H1 (cell line): ENCODE measurements at regions not wholly inside any gene's neighbourhood (a gene's known extent, or its start where the extent isn't known, plus 50 kb on each side); places are given as distances from the start of the nearest gene placed in this dataset.

Experiments
- CTCF ChIA-PET: fragments of 300-600 bp; sonication (Branson Sonifier 250); formaldehyde crosslinking; loops from one replicate; lab custom pipeline; 2021; ENCODE audit not compliant: partially characterized antibody; lab: Charles Lee
- POLR2A ChIA-PET: fragments of 300-600 bp; sonication (Branson Sonifier 250); formaldehyde crosslinking; loops from one replicate; lab custom pipeline; 2021; ENCODE audit warnings: inconsistent platforms; ENCODE audit not compliant: partially characterized antibody; lab: Charles Lee
- DNase-seq, 2 experiments: peaks; one replicate each; pipeline versions ENCODE4 v3.0.0 to v3.0.0-alpha.2; 2010 to 2022; ENCODE audit warnings: low spot score in 2 of 2, low read depth in 1 of 2, mixed read lengths in 1 of 2
- FAIRE-seq: peaks from 2 replicates; lab custom pipeline; 2011; peaks lifted over from hg19 to GRCh38; lab: Jason Lieb, UNC
- H2AFZ ChIP-seq: 2 replicates; pipeline ENCODE4 v1.8.1; 2012; ENCODE audit warnings: low read length, inconsistent platforms
- H2AK5ac ChIP-seq: 2 replicates; pipeline ENCODE4 v1.6.1; 2013; ENCODE audit warnings: low read depth, low read length
- H2BK120ac ChIP-seq: replicated peaks from 2 replicates; pipeline ENCODE3; 2013; ENCODE audit warnings: low read depth, low read length, inconsistent platforms
- H2BK12ac ChIP-seq: 2 replicates; pipeline ENCODE4 v1.6.1; 2013; ENCODE audit warnings: low read depth, low read length
- H2BK15ac ChIP-seq: 2 replicates; pipeline ENCODE4 v1.6.1; 2013; ENCODE audit warnings: low read length
- H2BK20ac ChIP-seq: 2 replicates; pipeline ENCODE4 v1.6.1; 2013; ENCODE audit warnings: low read length
- H2BK5ac ChIP-seq: 2 replicates; pipeline ENCODE4 v1.6.1; 2013; ENCODE audit warnings: low read depth, low read length
- H3K14ac ChIP-seq: 2 replicates; pipeline ENCODE4 v1.6.1; 2013; ENCODE audit warnings: inconsistent platforms; ENCODE audit not compliant: insufficient read length
- H3K18ac ChIP-seq: 2 replicates; pipeline ENCODE4 v1.6.1; 2013; ENCODE audit warnings: low read length; ENCODE audit errors: extremely low read depth
- H3K23ac ChIP-seq: 2 replicates; pipeline ENCODE4 v1.6.1; 2013; ENCODE audit warnings: inconsistent platforms; ENCODE audit not compliant: insufficient read length
- H3K23me2 ChIP-seq: 2 replicates; pipeline ENCODE4 v1.6.1; 2013; ENCODE audit warnings: low read depth, low read length
- H3K27ac ChIP-seq: 2 replicates; pipeline ENCODE4 v1.6.1; 2011; ENCODE audit warnings: low read depth, low read length, inconsistent platforms
- H3K27me3 ChIP-seq, 4 experiments: replicated peaks in 1 of 4; 1 replicate in 1 of 4; 2 replicates in 3 of 4; pipeline versions ENCODE4 v1.6.1 to v1.8.1; 2011 to 2013; ENCODE audit warnings: low read length in 3 of 4, mild to moderate bottlenecking in 3 of 4, inconsistent platforms in 2 of 4, mixed read lengths in 2 of 4, moderate library complexity in 1 of 4; ENCODE audit not compliant: control insufficient read depth in 3 of 4, insufficient read depth in 3 of 4; ENCODE audit errors: extremely low read depth in 1 of 4
- H3K36me3 ChIP-seq, 4 experiments: 2 replicates each; pipeline versions ENCODE4 v1.6.1 to v1.8.1; 2011 to 2013; ENCODE audit warnings: mild to moderate bottlenecking in 4 of 4, low read length in 3 of 4, moderate library complexity in 2 of 4, control low read depth in 1 of 4, inconsistent platforms in 1 of 4; ENCODE audit not compliant: insufficient read depth in 4 of 4, control insufficient read depth in 2 of 4
- H3K4ac ChIP-seq: replicated peaks from 2 replicates; pipeline ENCODE3; 2013; ENCODE audit warnings: low read length, low read depth, mixed read lengths, inconsistent platforms; ENCODE audit not compliant: insufficient read length
- H3K4me1 ChIP-seq, 4 experiments: replicated peaks in 1 of 4; 1 replicate in 1 of 4; 2 replicates in 3 of 4; pipeline versions ENCODE4 v1.6.1 to v1.8.1; 2011 to 2013; ENCODE audit warnings: low read length in 3 of 4, inconsistent platforms in 2 of 4, mixed read lengths in 1 of 4; ENCODE audit not compliant: insufficient read depth in 4 of 4, control insufficient read depth in 3 of 4
- H3K4me2 ChIP-seq, 2 experiments: 2 replicates each; pipeline versions ENCODE4 v1.6.1 to v1.8.1; 2011 to 2013; ENCODE audit warnings: low read depth in 2 of 2, low read length in 2 of 2, control low read depth in 1 of 2, inconsistent platforms in 1 of 2, mild to moderate bottlenecking in 1 of 2; ENCODE audit not compliant: insufficient read depth in 1 of 2
- H3K4me3 ChIP-seq, 4 experiments: fragments of 200-600, 300-600 bp in 1 of 4; sonication (generic), shearing (Covaris generic), sonication (Bioruptor Twin) in 1 of 4; 2 replicates each; pipeline versions ENCODE4 v1.5.1 to v1.8.1; 2011 to 2016; ENCODE audit warnings: low read length in 4 of 4, low read depth in 3 of 4, control low read depth in 2 of 4, inconsistent platforms in 2 of 4, mild to moderate bottlenecking in 2 of 4, mixed read lengths in 1 of 4, moderate library complexity in 1 of 4; ENCODE audit not compliant: insufficient read depth in 2 of 4; ENCODE audit errors: extremely low read depth in 1 of 4
- H3K56ac ChIP-seq: replicated peaks from 2 replicates; pipeline ENCODE3; 2013; ENCODE audit warnings: low read depth, mild to moderate bottlenecking, mixed read lengths, low read length, inconsistent platforms; ENCODE audit not compliant: insufficient read length
- H3K79me1 ChIP-seq: 2 replicates; pipeline ENCODE4 v1.6.1; 2013; ENCODE audit warnings: low read depth, low read length, control low read depth
- H3K79me2 ChIP-seq, 2 experiments: 2 replicates each; pipeline versions ENCODE4 v1.6.1 to v1.8.1; 2012 to 2013; ENCODE audit warnings: low read length in 2 of 2, mild to moderate bottlenecking in 2 of 2, inconsistent platforms in 1 of 2; ENCODE audit not compliant: insufficient read depth in 2 of 2, control insufficient read depth in 1 of 2
- H3K9ac ChIP-seq, 4 experiments: replicated peaks in 1 of 4; 1 replicate in 1 of 4; 2 replicates in 3 of 4; pipeline versions ENCODE4 v1.6.1 to v1.8.1; 2011 to 2013; ENCODE audit warnings: low read depth in 3 of 4, low read length in 3 of 4, control low read depth in 2 of 4, mild to moderate bottlenecking in 2 of 4, moderate library complexity in 2 of 4, inconsistent platforms in 1 of 4; ENCODE audit errors: extremely low read depth in 1 of 4
- H3K9me3 ChIP-seq, 2 experiments: 2 replicates each; pipeline versions ENCODE4 v1.6.1 to v1.8.1; 2012 to 2013; ENCODE audit warnings: mild to moderate bottlenecking in 2 of 2, moderate library complexity in 2 of 2, control low read depth in 1 of 2, inconsistent platforms in 1 of 2, low read depth in 1 of 2, low read length in 1 of 2, mixed read lengths in 1 of 2; ENCODE audit not compliant: insufficient read depth in 2 of 2
- H4K20me1 ChIP-seq, 2 experiments: replicated peaks in 1 of 2; 2 replicates each; pipeline versions ENCODE3 to v1.8.1; 2011 to 2013; ENCODE audit warnings: inconsistent platforms in 2 of 2, low read length in 2 of 2, mild to moderate bottlenecking in 1 of 2; ENCODE audit not compliant: insufficient read depth in 2 of 2, control insufficient read depth in 1 of 2
- H4K5ac ChIP-seq: 2 replicates; pipeline ENCODE4 v1.6.1; 2013; ENCODE audit warnings: low read length, low read depth, mixed read lengths, inconsistent platforms; ENCODE audit not compliant: insufficient read length
- H4K8ac ChIP-seq: 2 replicates; pipeline ENCODE4 v1.8.0; 2013; ENCODE audit warnings: mild to moderate bottlenecking, moderate library complexity, low read length, inconsistent platforms; ENCODE audit not compliant: insufficient read depth; ENCODE audit errors: extremely low read depth
- H4K91ac ChIP-seq: replicated peaks from 2 replicates; pipeline ENCODE3; 2013; ENCODE audit warnings: low read length, mixed read lengths, inconsistent platforms; ENCODE audit not compliant: insufficient read length
- ATF3 ChIP-seq: IDR thresholded peaks from 2 replicates; pipeline ENCODE4 v1.6.1; 2011; ENCODE audit warnings: low read depth, mild to moderate bottlenecking, low read length; ENCODE audit not compliant: insufficient read depth
- CTCF ChIP-seq, 3 experiments: IDR thresholded peaks; 1 replicate in 2 of 3; 2 replicates in 1 of 3; pipeline versions ENCODE4 v1.5.1 to v1.6.1; 2011; ENCODE audit warnings: low read length in 3 of 3, mild to moderate bottlenecking in 3 of 3, inconsistent platforms in 2 of 3, low read depth in 1 of 3, moderate library complexity in 1 of 3; ENCODE audit not compliant: insufficient read depth in 1 of 3; ENCODE audit errors: control extremely low read depth in 1 of 3
- GTF2F1 ChIP-seq: IDR thresholded peaks from 2 replicates; pipeline ENCODE4 v1.6.1; 2012; ENCODE audit warnings: low read depth, low read length, improper control_type of control experiment, borderline replicate concordance
- HDAC2 ChIP-seq, 2 experiments: fragments of 300-600 bp in 1 of 2; sonication (generic) in 1 of 2; IDR thresholded peaks; 2 replicates each; pipeline ENCODE4 v1.6.1; 2011 to 2012; ENCODE audit warnings: low read depth in 2 of 2, low read length in 2 of 2, mild to moderate bottlenecking in 2 of 2, moderate library complexity in 2 of 2, borderline replicate concordance in 1 of 2, inconsistent platforms in 1 of 2
- KDM1A ChIP-seq: fragments of 200-600, 300-600 bp; sonication (generic); IDR thresholded peaks from 2 replicates; pipeline ENCODE4 v1.7.1; 2016; ENCODE audit warnings: mild to moderate bottlenecking, low read length, borderline replicate concordance
- KDM5A ChIP-seq: fragments of 200-600 bp; IDR thresholded peaks from 2 replicates; pipeline ENCODE4 v1.7.1; 2012; ENCODE audit warnings: mild to moderate bottlenecking, low read length, inconsistent platforms, mixed read lengths
- SP2 ChIP-seq: IDR thresholded peaks from 2 replicates; pipeline ENCODE4 v1.6.1; 2012; ENCODE audit warnings: mild to moderate bottlenecking, low read length, inconsistent platforms
- YY1 ChIP-seq: IDR thresholded peaks from 2 replicates; pipeline ENCODE4 v1.6.1; 2011; ENCODE audit warnings: low read depth, mild to moderate bottlenecking, low read length
- WGBS, 2 experiments: shearing (Covaris generic) in 1 of 2; methylation state at CpG; one replicate each; pipeline versions ENCODE4 v1.1.6 to v1.1.7; 2013 to 2015; ENCODE audit warnings: low lambda C conversion rate in 2 of 2, mixed read lengths in 2 of 2, inconsistent platforms in 1 of 2, low coverage in 1 of 2, missing lambda C conversion rate in 1 of 2; ENCODE audit not compliant: insufficient replicate concordance in 2 of 2, insufficient coverage in 1 of 2, insufficient read length in 1 of 2; ENCODE audit errors: extremely low coverage in 1 of 2, missing lambda C conversion rate in 1 of 2; 5-methylcytosine and 5-hydroxymethylcytosine counted together

GRCh38 chr3:102034639-102035451 is 185.5 kb downstream of the NFKBIZ start:
- no peak overlapping the region for H3K14ac ChIP-seq

More at GRCh38 chr3:102034639-102035451, 185.5 kb downstream of the NFKBIZ start:
- H3K4me1 ChIP-seq, result no peaks in the 10 kb centered on the region
- H4K5ac ChIP-seq, result no peak overlapping the region
- H2AFZ ChIP-seq, result no peak overlapping the region
- no peaks in the 10 kb centered on the region for H3K36me3 ChIP-seq
- H3K18ac ChIP-seq, result no peak overlapping the region
- H3K27me3 ChIP-seq, result no peaks in the 10 kb centered on the region
- H3K79me1 ChIP-seq, result no peaks in the 10 kb centered on the region
- no peak overlapping the region for H2AK5ac ChIP-seq
- no peak overlapping the region for H3K23ac ChIP-seq
- no peak for DNase-seq
- no peak overlapping the region for H3K56ac ChIP-seq
- 82% methylated on average over 3 of the region's 3 CpGs; no CpG with 5 or more reads in 1 of the 2 experiments for WGBS, 2 experiments
- H3K4ac ChIP-seq, result no peak overlapping the region
- FAIRE-seq, result no peak
- H3K9ac ChIP-seq, result no peak overlapping the region
- no peak overlapping the region for H3K4me3 ChIP-seq
- H2BK12ac ChIP-seq, result no peak overlapping the region
- H3K27ac ChIP-seq, result no peak overlapping the region
- no peak overlapping the region for H2BK15ac ChIP-seq
- no peaks in the 10 kb centered on the region for H3K79me2 ChIP-seq
- H4K8ac ChIP-seq, result no peak overlapping the region
- H2BK20ac ChIP-seq, result no peak overlapping the region
- H3K4me2 ChIP-seq, result no peak overlapping the region
- TF ChIP-seq ATF3 (no peak), KDM5A (no peak), SP2 (no peak), YY1 (no peak), CTCF (IDR thresholded peaks at IDR 0.05; ENCODE audit: control extremely low read depth in 1 of 3, insufficient read depth in 1 of 3, low read depth in 1 of 3, low read length in 3 of 3) (no peak), KDM1A (no peak), HDAC2 (IDR thresholded peaks at IDR 0.05; ENCODE audit: borderline replicate concordance in 1 of 2, low read depth in 2 of 2, low read length in 2 of 2) (no peak), GTF2F1 (no peak)
- TF ChIP-seq, all 59 proteins: peak for 0
- no peaks in the 10 kb centered on the region for H3K23me2 ChIP-seq
- POLR2A ChIA-PET, result no interaction called here
- CTCF ChIA-PET, result no interaction called here
- no peak overlapping the region for H2BK120ac ChIP-seq
- peaks cover 2 to 10% of the 10 kb centered on the region in 2 experiments; a peak in 3 of 4 replicates for H3K9me3 ChIP-seq
- H4K91ac ChIP-seq, result no peak overlapping the region
- H2BK5ac ChIP-seq, result no peak overlapping the region
- no peaks in the 10 kb centered on the region for H4K20me1 ChIP-seq
